GM23338 (cell line): ENCODE measurements at regions not wholly inside any gene's neighbourhood (a gene's known extent, or its start where the extent isn't known, plus 50 kb on each side); places are given as distances from the start of the nearest gene placed in this dataset.

ENCODE experiments used
- ATAC-seq: fragments of 200-7000 bp; cut with Tn5 transposase; 3 replicates; pipeline ENCODE4 v1.9.1; 2020
- DNase-seq: peaks from one replicate; pipeline ENCODE4 v3.0.0-alpha.2; 2015; ENCODE audit warnings: low spot score
- H2AFZ ChIP-seq: fragments of 200-600 bp; sonication (generic); 2 replicates; pipeline ENCODE4 v1.8.0; 2016; ENCODE audit warnings: antibody characterized with exemption, mild to moderate bottlenecking, moderate library complexity
- H3F3A ChIP-seq: fragments of 200-600 bp; sonication (generic); replicated peaks from 2 replicates; pipeline ENCODE4 v1.8.0; 2017; ENCODE audit warnings: antibody characterized with exemption, mixed run types, low read depth
- H3K27ac ChIP-seq: fragments of 200-600 bp; sonication (generic); 2 replicates; pipeline ENCODE4 v1.6.1; 2016; ENCODE audit warnings: low read depth
- H3K27me3 ChIP-seq: fragments of 200-600 bp; sonication (generic); 2 replicates; pipeline ENCODE4 v1.8.0; 2016; ENCODE audit warnings: mild to moderate bottlenecking, mixed run types, moderate library complexity; ENCODE audit not compliant: insufficient read depth
- H3K36me3 ChIP-seq: fragments of 200-600 bp; sonication (generic); 2 replicates; pipeline ENCODE4 v1.8.0; 2016; ENCODE audit warnings: mild to moderate bottlenecking; ENCODE audit not compliant: insufficient read depth
- H3K4me1 ChIP-seq: fragments of 200-600 bp; sonication (generic); 2 replicates; pipeline ENCODE4 v1.8.0; 2016; ENCODE audit warnings: mild to moderate bottlenecking, moderate library complexity; ENCODE audit not compliant: insufficient read depth
- H3K4me2 ChIP-seq: fragments of 200-600 bp; sonication (generic); 2 replicates; pipeline ENCODE4 v1.7.1; 2017; ENCODE audit warnings: mixed run types
- H3K4me3 ChIP-seq: fragments of 200-600 bp; sonication (generic); 2 replicates; pipeline ENCODE4 v1.6.1; 2016; ENCODE audit warnings: mixed run types
- H3K79me2 ChIP-seq: fragments of 200-600 bp; sonication (generic); replicated peaks from 2 replicates; pipeline ENCODE4 v1.8.0; 2017; ENCODE audit warnings: mild to moderate bottlenecking; ENCODE audit not compliant: insufficient read depth
- H3K9me2 ChIP-seq: fragments of 200-600 bp; sonication (generic); 2 replicates; pipeline ENCODE4 v1.8.0; 2017; ENCODE audit not compliant: insufficient read depth
- H4K20me1 ChIP-seq: fragments of 200-600 bp; sonication (generic); replicated peaks from 2 replicates; pipeline ENCODE4 v1.8.0; 2017; ENCODE audit warnings: mild to moderate bottlenecking; ENCODE audit not compliant: insufficient read depth
- H3K27ac Mint-ChIP-seq: 2 replicates; pipeline ENCODE4 v1.8.0; 2020; ENCODE audit warnings: inconsistent platforms, mild to moderate bottlenecking, moderate library complexity, mixed read lengths
- H3K27me3 Mint-ChIP-seq: 3 replicates; pipeline ENCODE4 v1.8.0; 2022; ENCODE audit warnings: low read depth, mild to moderate bottlenecking, moderate library complexity, mixed read lengths, inconsistent platforms; ENCODE audit not compliant: insufficient read depth, poor library complexity
- H3K36me3 Mint-ChIP-seq: 3 replicates; pipeline ENCODE4 v1.8.0; 2021; ENCODE audit warnings: low read depth, mild to moderate bottlenecking, inconsistent platforms, moderate library complexity, mixed read lengths
- H3K4me1 Mint-ChIP-seq: 3 replicates; pipeline ENCODE4 v1.8.0; 2020; ENCODE audit warnings: mild to moderate bottlenecking, inconsistent platforms, mixed read lengths
- H3K4me3 Mint-ChIP-seq: 3 replicates; pipeline ENCODE4 v1.8.0; 2021; ENCODE audit warnings: moderate library complexity, mild to moderate bottlenecking, inconsistent platforms, mixed read lengths
- H3K9me3 Mint-ChIP-seq: 3 replicates; pipeline ENCODE4 v1.8.0; 2020; ENCODE audit warnings: moderate library complexity, mild to moderate bottlenecking, inconsistent platforms, mixed read lengths
- EZH2phosphoT487 ChIP-seq: fragments of 200-600 bp; sonication (generic); IDR thresholded peaks from one replicate; pipeline ENCODE4 v1.8.1; 2018; ENCODE audit warnings: antibody characterized with exemption; ENCODE audit not compliant: unreplicated experiment
- JUNB ChIP-seq: IDR thresholded peaks from one replicate; pipeline ENCODE4 v1.6.1; 2016; ENCODE audit warnings: antibody characterized with exemption; ENCODE audit not compliant: unreplicated experiment
- POLR2AphosphoS5 ChIP-seq: IDR thresholded peaks from 2 replicates; pipeline ENCODE4 v1.6.1; 2016; ENCODE audit warnings: antibody characterized with exemption, low read depth
- REST ChIP-seq: IDR thresholded peaks from one replicate; pipeline ENCODE4 v1.6.1; 2018; ENCODE audit warnings: antibody characterized with exemption; ENCODE audit not compliant: unreplicated experiment
- TF ChIP-seq, protein P1 (sequence below), 2 experiments: fragments of 200-600 bp in 1 of 2; sonication (generic) in 1 of 2; conservative IDR thresholded peaks; 2 replicates each; pipeline versions ENCODE4 v1.5.1 to v1.6.1; 2016 to 2017; ENCODE audit warnings: antibody characterized with exemption in 2 of 2, low read depth in 2 of 2, mild to moderate bottlenecking in 2 of 2, moderate library complexity in 1 of 2

- no peak for ATAC-seq
- Histone ChIP-seq H3K79me2 (no peaks in the 10 kb centered on the region), H3F3A (no peaks in the 10 kb centered on the region), H3K36me3 (no peaks in the 10 kb centered on the region), H2AFZ (no peak overlapping the region), H3K9me2 (no peaks in the 10 kb centered on the region; the same call in 1 of the 2 replicates), H4K20me1 (no peaks in the 10 kb centered on the region), H3K4me1 (no peaks in the 10 kb centered on the region), H3K27me3 (no peaks in the 10 kb centered on the region), H3K4me3 (no peak overlapping the region), H3K4me2 (no peak overlapping the region), H3K27ac (no peak overlapping the region)
- Mint-ChIP-seq H3K4me1 (peaks cover 2% of the 10 kb centered on the region; the same call in 1 of the 3 replicates), H3K9me3 (peaks cover 20% of the 10 kb centered on the region), H3K27me3 (peaks cover 3% of the 10 kb centered on the region), H3K27ac (no peak overlapping the region), H3K4me3 (no peak overlapping the region), H3K36me3 (peaks cover 8% of the 10 kb centered on the region)
- TF ChIP-seq REST = no peak
- no peak for DNase-seq
These were observed 175.3 kb upstream of the FAM20A start for GRCh38 chr17:68776451-68776850.

DNA sequence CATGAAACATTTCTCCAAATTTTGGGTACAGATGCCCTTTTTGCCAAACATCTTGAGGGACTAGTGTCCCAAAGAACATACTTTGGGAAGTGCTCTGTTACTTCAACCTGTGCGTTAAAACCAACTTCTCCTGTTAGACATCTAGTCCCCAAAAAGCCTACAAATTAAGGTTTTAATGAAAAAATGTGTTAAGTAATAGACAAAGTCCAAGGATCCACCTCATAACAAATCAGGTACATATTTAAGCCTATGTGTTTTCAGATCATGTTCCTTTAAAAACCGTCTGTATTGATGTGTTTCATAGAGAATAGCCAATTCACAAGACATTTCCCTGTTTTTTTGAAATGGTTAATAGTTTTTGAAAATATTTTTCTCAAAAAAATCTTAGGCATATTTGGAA lies 174.8 kb upstream of the FAM20A start:
- DNase-seq (no peak), ATAC-seq (no peak)
- Mint-ChIP-seq H3K36me3 (peaks cover 8% of the 10 kb centered on the region), H3K4me1 (peaks cover 2% of the 10 kb centered on the region; the same call in 1 of the 3 replicates), H3K4me3 (no peak overlapping the region), H3K27ac (no peak overlapping the region), H3K9me3 (peaks cover 21% of the 10 kb centered on the region), H3K27me3 (peaks cover 3% of the 10 kb centered on the region)
- no peak overlapping the region for H3K27ac ChIP-seq
- no peaks in the 10 kb centered on the region for H3K27me3 ChIP-seq
- H4K20me1 ChIP-seq = no peaks in the 10 kb centered on the region
- no peak for TF ChIP-seq EZH2phosphoT487
- TF ChIP-seq, protein P1, sequence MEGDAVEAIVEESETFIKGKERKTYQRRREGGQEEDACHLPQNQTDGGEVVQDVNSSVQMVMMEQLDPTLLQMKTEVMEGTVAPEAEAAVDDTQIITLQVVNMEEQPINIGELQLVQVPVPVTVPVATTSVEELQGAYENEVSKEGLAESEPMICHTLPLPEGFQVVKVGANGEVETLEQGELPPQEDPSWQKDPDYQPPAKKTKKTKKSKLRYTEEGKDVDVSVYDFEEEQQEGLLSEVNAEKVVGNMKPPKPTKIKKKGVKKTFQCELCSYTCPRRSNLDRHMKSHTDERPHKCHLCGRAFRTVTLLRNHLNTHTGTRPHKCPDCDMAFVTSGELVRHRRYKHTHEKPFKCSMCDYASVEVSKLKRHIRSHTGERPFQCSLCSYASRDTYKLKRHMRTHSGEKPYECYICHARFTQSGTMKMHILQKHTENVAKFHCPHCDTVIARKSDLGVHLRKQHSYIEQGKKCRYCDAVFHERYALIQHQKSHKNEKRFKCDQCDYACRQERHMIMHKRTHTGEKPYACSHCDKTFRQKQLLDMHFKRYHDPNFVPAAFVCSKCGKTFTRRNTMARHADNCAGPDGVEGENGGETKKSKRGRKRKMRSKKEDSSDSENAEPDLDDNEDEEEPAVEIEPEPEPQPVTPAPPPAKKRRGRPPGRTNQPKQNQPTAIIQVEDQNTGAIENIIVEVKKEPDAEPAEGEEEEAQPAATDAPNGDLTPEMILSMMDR (conservative IDR thresholded peaks at IDR 0.05; ENCODE audit: low read depth in 2 of 2) = no peak
- H3K36me3 ChIP-seq = no peaks in the 10 kb centered on the region
- H3K4me2 ChIP-seq = no peak overlapping the region
- no peak overlapping the region for H3K4me3 ChIP-seq
- no peaks in the 10 kb centered on the region for H3K9me2 ChIP-seq
- no peaks in the 10 kb centered on the region for H3K4me1 ChIP-seq
- H3F3A ChIP-seq = no peaks in the 10 kb centered on the region
- H3K79me2 ChIP-seq = no peaks in the 10 kb centered on the region
- H2AFZ ChIP-seq = no peak overlapping the region

GRCh38 chr17:68775318-68775717 lies 174.2 kb upstream of the FAM20A start:
- H3K36me3 Mint-ChIP-seq = peaks cover 8% of the 10 kb centered on the region
- H3K4me2 ChIP-seq = no peak overlapping the region
- no peak for TF ChIP-seq JUNB
- no peak for TF ChIP-seq POLR2AphosphoS5

More at GRCh38 chr17:68775318-68775717, 174.2 kb upstream of the FAM20A start:
- H3K9me3 Mint-ChIP-seq = peaks cover 21% of the 10 kb centered on the region
- no peak overlapping the region for H3K27ac Mint-ChIP-seq
- no peak overlapping the region for H2AFZ ChIP-seq
- peaks cover 2% of the 10 kb centered on the region; the same call in 1 of the 3 replicates for H3K4me1 Mint-ChIP-seq
- peaks cover 3% of the 10 kb centered on the region for H3K27me3 Mint-ChIP-seq
- no peaks in the 10 kb centered on the region for H3K9me2 ChIP-seq
- H3K4me3 ChIP-seq = no peak overlapping the region
- no peaks in the 10 kb centered on the region for H4K20me1 ChIP-seq
- no peaks in the 10 kb centered on the region for H3K36me3 ChIP-seq
- H3K4me1 ChIP-seq = no peaks in the 10 kb centered on the region
- no peaks in the 10 kb centered on the region for H3F3A ChIP-seq
- no peaks in the 10 kb centered on the region for H3K27me3 ChIP-seq
- H3K79me2 ChIP-seq = no peaks in the 10 kb centered on the region
- no peak overlapping the region for H3K27ac ChIP-seq
- no peak overlapping the region for H3K4me3 Mint-ChIP-seq
- no peak for ATAC-seq
- DNase-seq = no peak
